Neural cell (in vitro differentiated cells): ENCODE measurements at regions not wholly inside any gene's neighbourhood (a gene's known extent, or its start where the extent isn't known, plus 50 kb on each side); places are given as distances from the start of the nearest gene placed in this dataset.

Source experiments
- H2AFZ ChIP-seq: fragments of 200-600, 300-800 bp; sonication (generic), shearing (Covaris generic); 2 replicates; pipeline ENCODE4 v1.6.0; 2014; ENCODE audit warnings: low read depth, mild to moderate bottlenecking, antibody characterized with exemption, low read length, moderate library complexity
- H3F3A ChIP-seq: fragments of 200-600 bp; shearing (Covaris generic); 2 replicates; pipeline ENCODE4 v1.6.1; 2016; ENCODE audit warnings: mild to moderate bottlenecking, moderate library complexity, mixed read lengths, antibody characterized with exemption, low read length; ENCODE audit not compliant: insufficient read depth, poor library complexity, severe bottlenecking
- H3K27ac ChIP-seq: fragments of 200-600, 300-800 bp; sonication (generic), shearing (Covaris generic); 2 replicates; pipeline ENCODE4 v1.5.1; 2014; ENCODE audit warnings: mild to moderate bottlenecking, low read length, moderate library complexity
- H3K27me3 ChIP-seq: fragments of 300-800, 200-600 bp; sonication (generic), shearing (Covaris generic); 2 replicates; pipeline ENCODE4 v1.6.0; 2014; ENCODE audit warnings: mild to moderate bottlenecking, low read depth, low read length, moderate library complexity; ENCODE audit not compliant: insufficient read depth
- H3K36me3 ChIP-seq: fragments of 300-800, 200-600 bp; sonication (generic), shearing (Covaris generic); 2 replicates; pipeline ENCODE4 v1.5.1; 2014; ENCODE audit warnings: mild to moderate bottlenecking, antibody characterized with exemption, low read length, moderate library complexity; ENCODE audit not compliant: insufficient read depth
- H3K4me2 ChIP-seq: fragments of 300-800, 200-600 bp; sonication (generic), shearing (Covaris generic); 2 replicates; pipeline ENCODE4 v1.6.0; 2014; ENCODE audit warnings: mild to moderate bottlenecking, low read length
- H3K4me3 ChIP-seq: fragments of 300-800, 200-600 bp; sonication (generic), shearing (Covaris generic); 2 replicates; pipeline ENCODE4 v1.5.1; 2014; ENCODE audit warnings: mild to moderate bottlenecking, low read length, moderate library complexity
- H3K79me2 ChIP-seq: fragments of 200-600 bp; shearing (Covaris generic); replicated peaks from 2 replicates; pipeline ENCODE4 v1.6.0; 2014; ENCODE audit warnings: mild to moderate bottlenecking, low read length, moderate library complexity; ENCODE audit not compliant: insufficient read depth
- H3K9ac ChIP-seq: fragments of 300-800, 200-600 bp; sonication (generic), shearing (Covaris generic); 2 replicates; pipeline ENCODE4 v1.6.1; 2016; ENCODE audit warnings: mild to moderate bottlenecking, low read length, mixed read lengths
- H3K9me2 ChIP-seq: fragments of 200-600 bp; shearing (Covaris generic); 2 replicates; pipeline ENCODE4 v1.6.1; 2016; ENCODE audit warnings: mild to moderate bottlenecking, low read length, mixed read lengths; ENCODE audit not compliant: insufficient read depth
- H3K9me3 ChIP-seq: fragments of 200-600, 300-800 bp; sonication (generic), shearing (Covaris generic); 2 replicates; pipeline ENCODE4 v1.6.1; 2016; ENCODE audit warnings: mild to moderate bottlenecking, mixed run types, low read length, moderate library complexity, mixed read lengths
- H4K20me1 ChIP-seq: fragments of 200-600 bp; shearing (Covaris generic); 2 replicates; pipeline ENCODE4 v1.6.1; 2016; ENCODE audit warnings: mild to moderate bottlenecking, mixed run types; ENCODE audit not compliant: insufficient read depth
- CTCF ChIP-seq: fragments of 450-650 bp; IDR thresholded peaks from 2 replicates; pipeline ENCODE4 v1.5.1; 2014; ENCODE audit warnings: antibody characterized with exemption, mild to moderate bottlenecking, moderate library complexity; ENCODE audit not compliant: poor library complexity, severe bottlenecking
- EP300 ChIP-seq: fragments of 450-650 bp; conservative IDR thresholded peaks from 2 replicates; pipeline ENCODE4 v1.6.1; 2014; ENCODE audit warnings: antibody characterized with exemption, mild to moderate bottlenecking, moderate library complexity; ENCODE audit not compliant: poor library complexity, severe bottlenecking
- EZH2 ChIP-seq: fragments of 200-600, 300-800 bp; shearing (Covaris generic), sonication (generic); IDR thresholded peaks from 2 replicates; pipeline ENCODE4 v1.6.1; 2014; ENCODE audit warnings: antibody characterized with exemption, low read length, borderline replicate concordance, mild to moderate bottlenecking; ENCODE audit not compliant: insufficient read depth, poor library complexity, severe bottlenecking
- MXI1 ChIP-seq: fragments of 450-650 bp; conservative IDR thresholded peaks from 2 replicates; pipeline ENCODE4 v1.6.1; 2014; ENCODE audit warnings: antibody characterized with exemption, mild to moderate bottlenecking; ENCODE audit not compliant: poor library complexity, severe bottlenecking
- POLR2AphosphoS5 ChIP-seq: IDR thresholded peaks from 2 replicates; pipeline ENCODE4 v1.6.1; 2012
- RAD21 ChIP-seq: fragments of 450-650 bp; conservative IDR thresholded peaks from 2 replicates; pipeline ENCODE4 v1.6.1; 2014; ENCODE audit warnings: antibody characterized with exemption, mild to moderate bottlenecking, moderate library complexity
- REST ChIP-seq: IDR thresholded peaks from 2 replicates; pipeline ENCODE4 v1.6.1; 2012; ENCODE audit warnings: borderline replicate concordance
- SMC3 ChIP-seq: fragments of 450-650 bp; conservative IDR thresholded peaks from 2 replicates; pipeline ENCODE4 v1.6.1; 2014; ENCODE audit warnings: antibody characterized with exemption, mild to moderate bottlenecking, moderate library complexity; ENCODE audit not compliant: poor library complexity
- TAF1 ChIP-seq: IDR thresholded peaks from 2 replicates; pipeline ENCODE4 v1.6.1; 2012; ENCODE audit warnings: low read depth

GRCh38 chr10:8800426-8800825 lies 745.9 kb downstream of the GATA3 start:
- Histone ChIP-seq H3K4me2 (no peak overlapping the region), H3K9me3 (no peaks in the 10 kb centered on the region), H3K27ac (no peak overlapping the region), H3K4me3 (no peak overlapping the region), H3K79me2 (no peaks in the 10 kb centered on the region), H3K9ac (no peak overlapping the region), H3K27me3 (no peaks in the 10 kb centered on the region), H4K20me1 (no peaks in the 10 kb centered on the region), H3K36me3 (no peaks in the 10 kb centered on the region), H2AFZ (no peak overlapping the region), H3K9me2 (no peaks in the 10 kb centered on the region), H3F3A (no peaks in the 10 kb centered on the region)
- no peak for TF ChIP-seq RAD21
- TF ChIP-seq EP300 = no peak
- TF ChIP-seq TAF1 = no peak
- TF ChIP-seq MXI1 = no peak
- TF ChIP-seq REST = no peak
- no peak for TF ChIP-seq POLR2AphosphoS5
- TF ChIP-seq CTCF = no peak
- TF ChIP-seq SMC3 = no peak
- TF ChIP-seq EZH2 = no peak

- H3K79me2 ChIP-seq = no peaks in the 10 kb centered on the region
- TF ChIP-seq REST (no peak), POLR2AphosphoS5 (no peak), TAF1 (no peak), EZH2 (no peak), EP300 (no peak), CTCF (no peak)
- H3K36me3 ChIP-seq = no peaks in the 10 kb centered on the region
- no peaks in the 10 kb centered on the region for H3F3A ChIP-seq
- H3K9me2 ChIP-seq = no peaks in the 10 kb centered on the region
- no peaks in the 10 kb centered on the region for H3K9me3 ChIP-seq
- H3K27ac ChIP-seq = no peak overlapping the region
- no peak overlapping the region for H2AFZ ChIP-seq
- no peak overlapping the region for H3K4me3 ChIP-seq
- H3K4me2 ChIP-seq = no peak overlapping the region
- no peak overlapping the region for H3K9ac ChIP-seq
- H3K27me3 ChIP-seq = no peaks in the 10 kb centered on the region
- no peaks in the 10 kb centered on the region for H4K20me1 ChIP-seq
Measured at GRCh38 chr10:8803992-8804391, 749.5 kb downstream of the GATA3 start.
